ENCODE measurements at regions not wholly inside any gene's neighbourhood (a gene's known extent, or its start where the extent isn't known, plus 50 kb on each side); places are given as distances from the start of the nearest gene placed in this dataset.

- H2AFZ ChIP-seq (replicated peaks) = no peak overlapping the region
These were observed 227.3 kb downstream of the LURAP1L start for GRCh38 chr9:13001989-13002580.

GRCh38 chr9:13002740-13003139, 227.9 kb downstream of the LURAP1L start:
- H3K36me3 ChIP-seq = no peaks in the 10 kb centered on the region
- H3K79me2 ChIP-seq (ENCODE audit: low read depth) = no peaks in the 10 kb centered on the region
- Mint-ChIP-seq H3K9me3 (no peaks in the 10 kb centered on the region), H3K36me3 (no peaks in the 10 kb centered on the region), H3K4me1 (peaks cover 2% of the 10 kb centered on the region), H3K27ac (no peak overlapping the region), H3K4me3 (no peak overlapping the region), H3K27me3 (ENCODE audit: insufficient read depth, low read depth) (peaks cover 4% of the 10 kb centered on the region)
- no peak for DNase-seq (ENCODE audit: low spot score)
- H3K27ac ChIP-seq = no peak overlapping the region
- no peak overlapping the region for H2AFZ ChIP-seq (replicated peaks)
- H3K4me1 ChIP-seq = no peaks in the 10 kb centered on the region
- no peak overlapping the region for H3K4me3 ChIP-seq
- TF ChIP-seq, protein P1, sequence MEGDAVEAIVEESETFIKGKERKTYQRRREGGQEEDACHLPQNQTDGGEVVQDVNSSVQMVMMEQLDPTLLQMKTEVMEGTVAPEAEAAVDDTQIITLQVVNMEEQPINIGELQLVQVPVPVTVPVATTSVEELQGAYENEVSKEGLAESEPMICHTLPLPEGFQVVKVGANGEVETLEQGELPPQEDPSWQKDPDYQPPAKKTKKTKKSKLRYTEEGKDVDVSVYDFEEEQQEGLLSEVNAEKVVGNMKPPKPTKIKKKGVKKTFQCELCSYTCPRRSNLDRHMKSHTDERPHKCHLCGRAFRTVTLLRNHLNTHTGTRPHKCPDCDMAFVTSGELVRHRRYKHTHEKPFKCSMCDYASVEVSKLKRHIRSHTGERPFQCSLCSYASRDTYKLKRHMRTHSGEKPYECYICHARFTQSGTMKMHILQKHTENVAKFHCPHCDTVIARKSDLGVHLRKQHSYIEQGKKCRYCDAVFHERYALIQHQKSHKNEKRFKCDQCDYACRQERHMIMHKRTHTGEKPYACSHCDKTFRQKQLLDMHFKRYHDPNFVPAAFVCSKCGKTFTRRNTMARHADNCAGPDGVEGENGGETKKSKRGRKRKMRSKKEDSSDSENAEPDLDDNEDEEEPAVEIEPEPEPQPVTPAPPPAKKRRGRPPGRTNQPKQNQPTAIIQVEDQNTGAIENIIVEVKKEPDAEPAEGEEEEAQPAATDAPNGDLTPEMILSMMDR (IDR thresholded peaks at IDR 0.05) = no peak
- no peak for TF ChIP-seq EZH2phosphoT487 (IDR thresholded peaks at IDR 0.05)
- H3F3A ChIP-seq (ENCODE audit: low read depth) = no peaks in the 10 kb centered on the region
- no peaks in the 10 kb centered on the region for H3K27me3 ChIP-seq
- H3K4me2 ChIP-seq = no peak overlapping the region
- no peaks in the 10 kb centered on the region for H3K9me3 ChIP-seq (ENCODE audit: low read depth)
- no peaks in the 10 kb centered on the region for H4K20me1 ChIP-seq (ENCODE audit: low read depth)
- no peak overlapping the region for H3K9ac ChIP-seq

More at GRCh38 chr9:13001989-13002580, 227.3 kb downstream of the LURAP1L start:
- Histone ChIP-seq H3K79me2 (ENCODE audit: low read depth) (no peaks in the 10 kb centered on the region), H3K4me1 (no peaks in the 10 kb centered on the region), H3K27ac (no peak overlapping the region), H3K36me3 (no peaks in the 10 kb centered on the region), H3K9me3 (ENCODE audit: low read depth) (no peaks in the 10 kb centered on the region), H3K9ac (no peak overlapping the region), H3K27me3 (no peaks in the 10 kb centered on the region), H3F3A (ENCODE audit: low read depth) (no peaks in the 10 kb centered on the region), H3K4me3 (no peak overlapping the region), H4K20me1 (ENCODE audit: low read depth) (no peaks in the 10 kb centered on the region), H3K4me2 (no peak overlapping the region)
- Mint-ChIP-seq H3K36me3 (no peaks in the 10 kb centered on the region), H3K4me3 (no peak overlapping the region), H3K27ac (no peak overlapping the region), H3K9me3 (no peaks in the 10 kb centered on the region), H3K4me1 (peaks cover 5% of the 10 kb centered on the region), H3K27me3 (ENCODE audit: insufficient read depth, low read depth) (peaks cover 4% of the 10 kb centered on the region)
- TF ChIP-seq EZH2phosphoT487 (IDR thresholded peaks at IDR 0.05) (no peak), EZH2 (IDR thresholded peaks at IDR 0.05) (no peak)
- TF ChIP-seq, protein P1 (IDR thresholded peaks at IDR 0.05) = no peak
- no peak for DNase-seq (ENCODE audit: low spot score)

- Histone ChIP-seq H3K4me2 (no peak overlapping the region), H4K20me1 (ENCODE audit: low read depth) (no peaks in the 10 kb centered on the region), H3K9me3 (ENCODE audit: low read depth) (no peaks in the 10 kb centered on the region), H3K27me3 (no peaks in the 10 kb centered on the region), H3K4me3 (no peak overlapping the region), H2AFZ (replicated peaks) (no peak overlapping the region), H3K9ac (no peak overlapping the region), H3K4me1 (no peaks in the 10 kb centered on the region), H3K27ac (no peak overlapping the region), H3K79me2 (ENCODE audit: low read depth) (no peaks in the 10 kb centered on the region), H3K36me3 (no peaks in the 10 kb centered on the region), H3F3A (ENCODE audit: low read depth) (no peaks in the 10 kb centered on the region)
- H3K27me3 Mint-ChIP-seq (ENCODE audit: insufficient read depth, low read depth) = no peaks in the 10 kb centered on the region
- no peaks in the 10 kb centered on the region for H3K36me3 Mint-ChIP-seq
- H3K4me3 Mint-ChIP-seq = no peak overlapping the region
- no peaks in the 10 kb centered on the region for H3K9me3 Mint-ChIP-seq
- H3K4me1 Mint-ChIP-seq = no peaks in the 10 kb centered on the region
- DNase-seq (ENCODE audit: low spot score) = no peak
- TF ChIP-seq, protein P1 (IDR thresholded peaks at IDR 0.05) = no peak
- TF ChIP-seq EZH2 (IDR thresholded peaks at IDR 0.05) (no peak), EZH2phosphoT487 (IDR thresholded peaks at IDR 0.05) (no peak)
- H3K27ac Mint-ChIP-seq = no peak overlapping the region
These were observed 235.1 kb downstream of the LURAP1L start for GRCh38 chr9:13009871-13010270.
